HG03280 (cell line): ENCODE measurements at regions not wholly inside any gene's neighbourhood (a gene's known extent, or its start where the extent isn't known, plus 50 kb on each side); places are given as distances from the start of the nearest gene placed in this dataset.
"Not testable (repeated sequence)": the region's sequence is repeated elsewhere in the genome, so short reads cannot be mapped to it uniquely, and the experiment has no call there.

Experiments used
- ATAC-seq: cut with Tn5 transposase; IDR thresholded peaks from one replicate; pipeline ENCODE4 v1.9.1; 2021; ENCODE audit warnings: mild to moderate bottlenecking, moderate library complexity; ENCODE audit not compliant: unreplicated experiment

DNA sequence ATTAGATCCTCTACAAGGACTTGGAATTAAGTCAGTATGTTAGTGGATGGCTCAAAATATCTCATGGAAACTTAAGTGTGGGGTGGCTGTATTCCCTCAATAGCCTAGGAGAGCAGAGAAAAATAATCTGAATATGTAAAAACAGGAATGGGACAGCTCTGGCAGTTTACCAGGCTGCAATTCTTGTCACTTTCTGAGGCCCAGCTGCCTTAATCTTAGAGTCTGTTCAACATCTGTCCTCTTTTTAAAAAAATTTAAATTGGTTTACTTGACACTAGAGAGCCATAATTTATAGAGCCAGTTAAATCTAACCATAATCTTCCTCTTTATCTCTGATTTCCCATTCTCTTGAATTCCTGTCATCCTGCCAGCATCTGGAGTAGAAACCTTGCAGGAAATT, 109.2 kb upstream of the CXCL13 start:
- no peak for ATAC-seq

DNA sequence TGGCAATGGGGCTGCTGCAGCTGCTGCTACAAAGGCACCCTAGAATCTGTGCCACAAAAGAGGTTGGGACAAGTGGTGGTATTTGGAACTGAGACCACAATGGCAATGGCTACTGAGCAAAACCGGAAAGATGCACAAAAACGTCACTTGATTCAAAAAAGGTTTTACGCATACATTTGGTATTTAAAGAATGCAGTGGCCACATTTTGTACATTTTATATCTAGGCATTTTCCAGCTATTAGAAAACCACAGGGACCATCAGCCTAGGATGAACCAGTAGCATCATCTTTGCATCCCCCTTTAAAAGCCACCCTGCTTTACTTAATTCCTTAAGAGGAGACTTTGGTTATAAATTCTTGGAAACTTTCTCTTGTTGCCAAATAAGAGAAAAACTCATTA, 104.8 kb upstream of the CXCL13 start:
- no peak for ATAC-seq

DNA sequence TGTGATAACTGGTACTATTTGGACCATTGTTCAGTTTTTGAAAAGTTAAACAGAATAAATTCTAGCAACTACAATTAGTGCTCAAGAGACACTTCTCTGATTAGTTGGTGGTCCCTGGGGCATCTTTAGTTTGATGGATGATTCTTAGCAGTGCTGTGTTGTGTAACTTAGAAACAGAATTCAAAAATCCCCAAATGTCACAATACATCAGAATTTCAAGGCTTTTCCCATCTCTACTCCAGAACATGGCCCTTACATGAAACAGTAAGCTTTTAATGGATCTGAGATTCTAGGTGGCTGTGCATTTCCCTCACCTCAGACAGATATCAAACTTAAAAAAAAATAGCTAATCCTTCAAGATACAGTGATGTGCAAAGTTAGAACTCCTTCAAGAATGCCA, 104.4 kb upstream of the CXCL13 start:
- no peak for ATAC-seq

DNA sequence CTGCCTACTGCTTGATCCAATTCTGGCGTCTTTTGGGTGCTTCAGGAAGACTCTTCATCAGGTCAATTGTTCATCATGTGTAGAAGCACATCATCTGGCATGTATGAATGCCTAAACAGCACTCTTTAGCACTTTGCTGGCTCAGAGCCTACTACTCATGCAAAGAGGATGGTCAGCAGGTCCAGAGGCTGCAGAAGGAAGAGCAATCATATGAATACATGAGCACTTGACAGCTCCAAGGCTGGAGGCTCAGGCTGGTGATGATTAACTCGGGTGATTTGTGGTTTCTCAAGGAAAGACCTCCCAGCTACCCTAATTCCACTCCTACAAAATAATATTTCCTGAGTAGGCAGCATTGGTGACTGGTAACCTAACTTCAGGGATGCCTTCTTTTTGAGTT, 103.8 kb upstream of the CXCL13 start:
- no peak for ATAC-seq

DNA sequence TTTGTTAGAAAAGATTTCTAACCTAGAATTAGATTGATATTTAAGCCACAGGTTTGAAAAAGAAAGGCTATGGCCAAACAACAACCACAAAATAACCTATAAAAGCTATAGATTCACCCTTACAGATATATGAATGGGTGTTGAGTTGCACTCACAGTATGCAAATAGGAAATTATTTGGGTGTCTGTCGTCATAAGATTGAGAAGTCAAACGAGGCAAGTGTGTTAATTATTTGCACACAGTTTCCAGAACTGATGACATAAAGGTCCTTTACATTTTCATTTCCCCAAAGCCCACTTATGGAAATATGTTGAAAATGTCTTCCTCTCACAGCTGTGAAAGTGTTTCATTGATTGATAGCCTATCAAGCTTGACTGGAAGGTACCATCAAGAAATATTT, 101.2 kb upstream of the CXCL13 start:
- no peak for ATAC-seq

DNA sequence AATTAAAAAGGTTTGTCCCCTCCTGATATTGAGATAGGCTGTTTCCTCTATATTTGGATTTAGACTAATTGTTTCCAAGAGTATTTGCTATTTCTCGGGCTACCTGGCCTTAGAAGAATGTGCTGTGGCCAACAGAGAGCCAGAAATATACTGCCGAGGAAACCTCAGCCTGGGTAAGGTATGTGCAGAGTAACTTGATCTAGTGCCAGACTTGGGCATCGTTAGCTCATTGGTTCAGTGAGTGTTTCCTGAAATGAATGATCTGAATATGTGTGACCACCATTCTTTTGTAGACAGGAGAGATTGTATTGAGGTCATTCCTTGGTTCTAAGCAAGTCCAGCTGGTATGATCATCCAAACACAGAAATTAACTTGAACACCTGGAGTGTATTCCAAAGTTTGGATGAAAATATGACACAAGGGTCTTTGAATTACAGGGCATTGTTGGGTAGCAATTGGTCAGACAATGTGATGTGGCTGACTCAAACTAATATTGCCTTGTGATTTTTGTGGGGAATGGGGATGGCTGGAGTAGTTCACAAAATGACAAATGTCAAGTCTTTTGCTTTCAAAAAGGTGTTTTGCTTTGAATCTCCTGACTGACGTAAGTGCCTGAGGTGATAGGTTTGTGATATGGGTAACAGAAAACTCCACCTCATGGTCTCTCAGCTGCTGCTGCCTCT, 100.2 kb upstream of the CXCL13 start:
- ATAC-seq, result no peak

DNA sequence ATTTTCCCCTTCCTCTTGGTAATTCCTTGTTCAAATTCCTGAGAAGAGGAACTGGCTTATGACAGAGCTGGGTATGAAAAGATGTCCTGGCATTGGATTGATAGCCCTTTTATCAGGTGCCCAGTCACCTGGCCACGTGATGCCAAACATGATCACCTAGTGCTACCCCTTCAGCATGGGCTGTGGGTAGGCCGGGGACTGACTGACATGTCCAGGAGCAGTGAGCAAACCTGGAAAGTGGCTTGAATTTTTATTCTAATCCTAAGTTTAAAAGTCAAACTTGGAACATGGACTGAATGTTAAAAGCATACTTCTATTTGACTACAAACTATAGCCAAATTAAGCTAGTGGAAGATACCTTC, 99.7 kb upstream of the CXCL13 start:
- no peak for ATAC-seq

DNA sequence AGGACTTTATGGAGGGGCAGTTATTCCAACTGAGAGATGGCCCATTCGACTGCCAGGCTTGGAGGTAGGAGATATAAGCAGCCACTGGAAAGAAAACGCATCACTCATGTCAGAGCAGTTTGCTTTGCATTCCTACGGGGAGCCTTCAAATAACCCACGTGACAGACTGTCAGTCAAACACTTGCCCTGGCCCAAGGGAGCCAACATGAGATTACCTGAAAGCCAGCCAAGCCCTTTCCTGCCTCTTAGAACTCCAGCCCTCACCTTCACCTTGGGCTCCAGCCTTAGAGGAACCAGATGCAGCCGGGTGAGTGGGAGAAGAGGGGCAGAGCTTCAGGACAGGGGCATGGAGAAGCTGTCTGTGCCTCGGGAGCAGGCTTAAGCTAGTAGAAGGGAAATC, 95.3 kb upstream of the CXCL13 start:
- ATAC-seq, result no peak

DNA sequence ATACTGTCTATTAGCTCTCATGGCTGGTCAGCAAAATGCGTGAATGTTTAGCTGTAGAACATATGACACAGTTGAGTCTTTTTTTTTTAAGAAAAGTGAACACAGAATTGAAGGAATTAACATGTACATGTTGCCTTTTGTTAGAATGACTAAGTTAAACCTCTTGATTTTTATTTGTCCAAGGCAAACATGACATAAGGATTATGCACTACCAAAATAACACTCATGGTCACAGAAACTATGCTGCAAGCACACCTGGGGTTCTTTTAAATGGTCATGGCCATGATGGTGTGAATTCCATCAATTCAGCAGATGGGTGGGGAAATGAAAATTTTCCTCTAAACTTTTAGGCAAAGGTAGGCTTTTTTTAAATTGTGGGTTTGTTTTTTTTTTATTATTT, 80.1 kb upstream of the CXCL13 start:
- ATAC-seq, result no peak

DNA sequence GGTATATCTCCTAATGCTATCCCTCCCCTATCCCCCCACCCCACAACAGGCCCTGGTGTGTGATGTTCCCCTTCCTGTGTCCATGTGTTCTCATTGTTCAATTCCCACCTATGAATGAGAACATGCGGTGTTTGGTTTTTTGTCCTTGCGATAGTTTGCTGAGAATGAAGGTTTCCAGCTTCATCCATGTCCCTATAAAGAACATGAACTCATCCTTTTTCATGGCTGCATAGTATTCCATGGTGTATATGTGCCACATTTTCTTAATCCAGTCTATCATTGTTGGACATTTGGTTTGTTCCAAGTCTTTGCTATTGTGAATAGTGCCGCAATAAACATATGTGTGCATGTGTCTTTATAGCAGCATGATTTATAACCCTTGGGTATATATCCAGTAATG, 77.7 kb upstream of the CXCL13 start:
- ATAC-seq, result not testable (repeated sequence)

DNA sequence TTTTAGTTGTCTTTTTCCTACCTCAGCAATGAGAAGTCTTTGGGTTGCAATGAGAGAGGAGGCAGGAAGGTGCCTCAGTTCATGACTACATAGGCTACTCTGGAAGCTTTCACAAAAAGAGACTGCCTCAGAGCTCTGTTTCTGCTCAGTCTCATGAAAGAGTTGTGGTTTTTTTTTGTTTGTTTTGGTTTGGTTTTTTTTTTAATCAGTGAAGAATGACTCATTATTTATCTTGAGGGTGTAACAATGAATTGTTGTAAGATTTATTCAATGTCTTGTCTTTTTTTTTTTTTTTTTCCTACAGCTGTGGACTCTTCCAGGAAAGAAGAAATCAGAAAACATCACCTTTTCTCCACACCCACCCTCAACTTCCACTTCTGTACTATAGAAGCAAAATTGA, 67.5 kb upstream of the CXCL13 start:
- no peak for ATAC-seq

GRCh38 chr4:77538574-77539157, 67.0 kb upstream of the CXCL13 start:
- ATAC-seq, result no peak
